OCI-LY7 (cell line): ENCODE measurements at regions not wholly inside any gene's neighbourhood (a gene's known extent, or its start where the extent isn't known, plus 50 kb on each side); places are given as distances from the start of the nearest gene placed in this dataset.

Source experiments
- BruUV-seq: library from RNA; stranded (reverse); fragments of 400-500 nt; replicated peaks from 2 replicates; lab custom pipeline; 2021; lab: Mats Ljungman, UMichigan
- CTCF ChIA-PET: fragments of 300-600 bp; sonication (Branson Sonifier 250); formaldehyde crosslinking; loops from one replicate; lab custom pipeline; 2022; ENCODE audit warnings: antibody characterized with exemption; ENCODE audit not compliant: unreplicated experiment; lab: Charles Lee
- POLR2A ChIA-PET: fragments of 300-600 bp; sonication (Branson Sonifier 250); formaldehyde crosslinking; loops from one replicate; lab custom pipeline; 2022; ENCODE audit warnings: antibody characterized with exemption; lab: Charles Lee
- DNase-seq: peaks from one replicate; pipeline ENCODE4 v3.0.0-alpha.2; 2015; ENCODE audit warnings: low spot score
- H2AFZ ChIP-seq: fragments of 200-600 bp; sonication (generic), shearing (Covaris generic); 2 replicates; pipeline ENCODE4 v1.6.1; 2014; ENCODE audit warnings: mild to moderate bottlenecking, antibody characterized with exemption, low read length, moderate library complexity
- H3K27ac ChIP-seq: fragments of 200-600 bp; sonication (generic); 2 replicates; pipeline ENCODE4 v1.5.1; 2014; ENCODE audit warnings: mixed run types, low read depth, mild to moderate bottlenecking, moderate library complexity, low read length, inconsistent platforms; ENCODE audit not compliant: poor library complexity, severe bottlenecking
- H3K36me3 ChIP-seq: fragments of 200-600 bp; sonication (generic); 2 replicates; pipeline ENCODE4 v1.6.1; 2014; ENCODE audit warnings: mild to moderate bottlenecking, antibody characterized with exemption, low read length, moderate library complexity, mixed read lengths; ENCODE audit not compliant: insufficient read depth
- H3K4me1 ChIP-seq: fragments of 200-600 bp; sonication (generic); 2 replicates; pipeline ENCODE4 v1.5.1; 2014; ENCODE audit warnings: mild to moderate bottlenecking, low read length; ENCODE audit not compliant: insufficient read depth, poor library complexity, severe bottlenecking
- H3K4me2 ChIP-seq: fragments of 200-600 bp; sonication (generic); 2 replicates; pipeline ENCODE4 v1.6.1; 2014; ENCODE audit warnings: mild to moderate bottlenecking, low read length
- H3K4me3 ChIP-seq: fragments of 200-600 bp; sonication (generic); 2 replicates; pipeline ENCODE4 v1.5.1; 2014; ENCODE audit warnings: mild to moderate bottlenecking, low read depth, low read length; ENCODE audit not compliant: poor library complexity, severe bottlenecking
- H3K79me2 ChIP-seq: fragments of 200-600 bp; sonication (generic); 2 replicates; pipeline ENCODE4 v1.6.1; 2016; ENCODE audit warnings: low read depth, mild to moderate bottlenecking, low read length, moderate library complexity, mixed read lengths; ENCODE audit not compliant: insufficient read depth
- H3K9me2 ChIP-seq: fragments of 200-600 bp; sonication (generic); 2 replicates; pipeline ENCODE4 v1.6.1; 2016; ENCODE audit warnings: mild to moderate bottlenecking, low read length, mixed read lengths; ENCODE audit not compliant: insufficient read depth
- H3K9me3 ChIP-seq: fragments of 200-600 bp; sonication (generic); 2 replicates; pipeline ENCODE4 v1.6.1; 2014; ENCODE audit warnings: mild to moderate bottlenecking, mixed run types, low read length, mixed read lengths
- H4K20me1 ChIP-seq: fragments of 200-600 bp; sonication (generic); 2 replicates; pipeline ENCODE4 v1.6.1; 2014; ENCODE audit warnings: mild to moderate bottlenecking, antibody characterized with exemption, low read length, moderate library complexity, mixed read lengths; ENCODE audit not compliant: insufficient read depth
- CTCF ChIP-seq: fragments of 200-600 bp; sonication (generic); conservative IDR thresholded peaks from 2 replicates; pipeline ENCODE4 v1.5.1; 2014; ENCODE audit warnings: mild to moderate bottlenecking, antibody characterized with exemption, low read length, moderate library complexity, mixed read lengths
- EZH2phosphoT487 ChIP-seq: fragments of 200-600 bp; sonication (generic); IDR thresholded peaks from 2 replicates; pipeline ENCODE4 v1.6.1; 2018; ENCODE audit warnings: low read depth, borderline replicate concordance, mild to moderate bottlenecking, mixed run types, antibody characterized with exemption, low read length, moderate library complexity, mixed read lengths
- intact Hi-C: fragments of 100-400 bp; cut with micrococcal nuclease; formaldehyde crosslinking; loops from one replicate; pipeline ENCODE4 v1.10.0; 2022; ENCODE audit not compliant: unreplicated experiment

DNA sequence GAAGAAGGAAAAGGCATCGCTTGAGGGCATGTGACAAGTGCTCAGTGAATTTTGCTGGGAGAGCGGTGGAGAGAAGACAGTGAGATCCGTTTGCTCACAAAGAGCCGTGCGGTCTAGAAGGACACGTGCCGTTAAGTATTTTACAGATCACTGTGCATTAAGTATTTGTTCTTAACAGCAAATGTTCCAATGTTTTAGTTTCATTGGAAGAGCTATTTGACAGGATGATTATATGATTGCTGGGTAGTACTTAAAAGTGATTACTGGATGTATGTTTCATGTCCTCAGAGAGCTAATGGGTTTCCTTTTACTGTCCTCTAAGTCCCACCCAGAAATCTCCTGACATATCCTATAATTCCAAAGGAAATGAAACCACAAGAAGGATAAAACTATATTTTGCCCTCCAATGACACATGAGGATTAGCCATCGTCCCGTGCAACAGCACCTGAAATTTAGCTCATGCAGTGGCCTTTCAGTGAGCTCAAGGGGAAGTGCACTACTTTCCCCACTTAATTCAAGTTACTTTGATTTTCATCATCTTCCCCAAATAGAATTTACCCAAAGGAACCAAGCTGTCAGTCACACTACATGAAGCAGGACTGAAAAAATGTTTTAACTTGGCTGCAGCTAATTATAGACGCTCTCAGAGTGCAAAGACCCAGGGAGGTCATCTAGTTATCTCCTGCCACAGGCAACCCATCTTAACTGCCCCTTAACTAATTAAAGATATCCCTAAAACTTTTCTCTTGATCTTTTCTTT, 80.3 kb downstream of the KLF6 start:
- DNase-seq, result no peak
- H3K4me3 ChIP-seq, result no peak overlapping the region
- no peaks in the 10 kb centered on the region for H4K20me1 ChIP-seq
- BruUV-seq, result no TSS peak
- no peak overlapping the region for H2AFZ ChIP-seq
- no peaks in the 10 kb centered on the region for H3K4me1 ChIP-seq
- intact Hi-C loops, result no loop called here
- no peak overlapping the region for H3K4me2 ChIP-seq
- ChIA-PET CTCF (no interaction called here), POLR2A (interaction anchor here (0.6 to 1.7 kb wide), 2 partner anchors 9 to 496 kb away, joined by 3 to 5 read pairs; no protein-coding TSS in a partner anchor)
- no peak for TF ChIP-seq EZH2phosphoT487
- TF ChIP-seq CTCF, result no peak
- H3K36me3 ChIP-seq, result no peaks in the 10 kb centered on the region
- H3K9me2 ChIP-seq, result no peaks in the 10 kb centered on the region
- H3K79me2 ChIP-seq, result no peaks in the 10 kb centered on the region
- H3K27ac ChIP-seq, result no peak overlapping the region
- H3K9me3 ChIP-seq, result no peaks in the 10 kb centered on the region

GRCh38 chr10:3702569-3702968, 82.4 kb downstream of the KLF6 start:
- intact Hi-C loops, result no loop called here
- H2AFZ ChIP-seq, result no peak overlapping the region
- no peak overlapping the region for H3K27ac ChIP-seq
- H3K4me3 ChIP-seq, result no peak overlapping the region
- H4K20me1 ChIP-seq, result no peaks in the 10 kb centered on the region
- H3K4me1 ChIP-seq, result no peaks in the 10 kb centered on the region
- H3K4me2 ChIP-seq, result no peak overlapping the region
- ChIA-PET POLR2A (interaction anchor here (0.7 kb wide), 1 partner anchor 434 kb away, joined by 3 read pairs; no protein-coding TSS in a partner anchor), CTCF (no interaction called here)
- H3K9me2 ChIP-seq, result no peaks in the 10 kb centered on the region
- H3K36me3 ChIP-seq, result no peaks in the 10 kb centered on the region
- H3K79me2 ChIP-seq, result no peaks in the 10 kb centered on the region
- no peaks in the 10 kb centered on the region for H3K9me3 ChIP-seq
- no TSS peak for BruUV-seq
- no peak for DNase-seq
- TF ChIP-seq EZH2phosphoT487 (no peak), CTCF (no peak)

DNA sequence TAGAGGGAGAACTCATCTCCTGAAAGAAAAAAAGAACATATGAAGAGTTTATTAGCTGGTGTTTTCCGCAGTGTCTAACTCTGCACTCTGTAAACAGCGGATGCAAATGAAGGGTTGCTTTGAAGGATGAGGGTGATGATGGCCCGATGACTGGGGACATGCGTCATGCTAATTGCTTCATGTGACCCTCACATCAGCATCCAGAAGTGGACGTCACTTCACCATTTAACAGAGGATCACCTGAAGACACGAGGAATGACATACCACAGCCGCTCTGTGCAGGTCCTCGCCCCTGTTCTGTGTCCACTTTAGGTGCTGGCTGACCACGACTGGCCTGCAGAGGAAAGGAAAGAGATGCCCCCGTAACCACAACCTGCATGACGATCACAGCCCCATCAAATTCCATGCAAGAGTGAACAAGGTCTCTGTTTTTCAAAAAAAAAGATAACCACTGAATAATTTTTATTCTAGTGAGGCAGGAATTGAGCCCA, 82.9 kb downstream of the KLF6 start:
- intact Hi-C loops, result no loop called here
- TF ChIP-seq CTCF (no peak), EZH2phosphoT487 (no peak)
- no peak overlapping the region for H2AFZ ChIP-seq
- no peak for DNase-seq
- no peak overlapping the region for H3K4me2 ChIP-seq
- BruUV-seq, result no TSS peak
- no peaks in the 10 kb centered on the region for H3K9me3 ChIP-seq
- no peaks in the 10 kb centered on the region for H3K36me3 ChIP-seq
- H4K20me1 ChIP-seq, result no peaks in the 10 kb centered on the region
- no peaks in the 10 kb centered on the region for H3K4me1 ChIP-seq
- ChIA-PET CTCF (no interaction called here), POLR2A (interaction anchor here (0.7 kb wide), 1 partner anchor 434 kb away, joined by 3 read pairs; no protein-coding TSS in a partner anchor)
- no peak overlapping the region for H3K4me3 ChIP-seq
- no peaks in the 10 kb centered on the region for H3K79me2 ChIP-seq
- H3K9me2 ChIP-seq, result no peaks in the 10 kb centered on the region
- H3K27ac ChIP-seq, result no peak overlapping the region
